Hepatocyte (in vitro differentiated cells): ENCODE measurements at regions not wholly inside any gene's neighbourhood (a gene's known extent, or its start where the extent isn't known, plus 50 kb on each side); places are given as distances from the start of the nearest gene placed in this dataset.

Source experiments
- EZH2 ChIP-seq: fragments of 200-600 bp; sonication (generic); IDR thresholded peaks from 2 replicates; pipeline ENCODE4 v1.6.1; 2016; ENCODE audit warnings: antibody characterized with exemption, mild to moderate bottlenecking, borderline replicate concordance
- TF ChIP-seq, protein P1 (sequence below): fragments of 200-600 bp; sonication (generic); IDR thresholded peaks from 2 replicates; pipeline ENCODE4 v1.5.1; 2016; ENCODE audit warnings: antibody characterized with exemption, mild to moderate bottlenecking; ENCODE audit not compliant: poor library complexity

DNA sequence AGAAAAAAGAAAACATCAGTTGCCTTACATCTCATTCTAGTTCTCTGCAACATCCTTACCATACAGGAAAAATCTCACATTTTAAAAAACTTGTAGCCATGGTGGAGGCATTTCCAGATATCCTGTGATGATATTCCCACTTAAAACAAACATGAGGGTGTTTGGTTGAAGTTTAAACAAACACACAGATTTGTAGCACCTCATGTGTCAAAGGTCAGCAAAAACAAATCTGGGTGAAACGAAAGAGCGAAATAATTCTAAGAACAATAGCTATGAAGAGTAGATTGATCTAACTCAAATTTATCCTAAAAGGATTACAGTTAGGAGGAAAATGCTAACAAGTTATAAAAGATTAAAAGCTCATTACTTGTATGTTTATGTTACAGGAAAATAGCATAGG is 83.1 kb upstream of the IRX5 start:
- TF ChIP-seq, protein P1, sequence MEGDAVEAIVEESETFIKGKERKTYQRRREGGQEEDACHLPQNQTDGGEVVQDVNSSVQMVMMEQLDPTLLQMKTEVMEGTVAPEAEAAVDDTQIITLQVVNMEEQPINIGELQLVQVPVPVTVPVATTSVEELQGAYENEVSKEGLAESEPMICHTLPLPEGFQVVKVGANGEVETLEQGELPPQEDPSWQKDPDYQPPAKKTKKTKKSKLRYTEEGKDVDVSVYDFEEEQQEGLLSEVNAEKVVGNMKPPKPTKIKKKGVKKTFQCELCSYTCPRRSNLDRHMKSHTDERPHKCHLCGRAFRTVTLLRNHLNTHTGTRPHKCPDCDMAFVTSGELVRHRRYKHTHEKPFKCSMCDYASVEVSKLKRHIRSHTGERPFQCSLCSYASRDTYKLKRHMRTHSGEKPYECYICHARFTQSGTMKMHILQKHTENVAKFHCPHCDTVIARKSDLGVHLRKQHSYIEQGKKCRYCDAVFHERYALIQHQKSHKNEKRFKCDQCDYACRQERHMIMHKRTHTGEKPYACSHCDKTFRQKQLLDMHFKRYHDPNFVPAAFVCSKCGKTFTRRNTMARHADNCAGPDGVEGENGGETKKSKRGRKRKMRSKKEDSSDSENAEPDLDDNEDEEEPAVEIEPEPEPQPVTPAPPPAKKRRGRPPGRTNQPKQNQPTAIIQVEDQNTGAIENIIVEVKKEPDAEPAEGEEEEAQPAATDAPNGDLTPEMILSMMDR: no peak
- no peak for TF ChIP-seq EZH2
